Amygdala (tissue), 56 donors: ENCODE measurements at regions not wholly inside any gene's neighbourhood (a gene's known extent, or its start where the extent isn't known, plus 50 kb on each side); places are given as distances from the start of the nearest gene placed in this dataset.

Experiments
- DNase-seq, 56 donors: peaks; one replicate each; lab custom pipeline; 2025; lab: John Stamatoyannopoulos, UW

GRCh38 chr2:41890341-41890740 is 157.5 kb upstream of the PKDCC start:
- DNase-seq: no peak

GRCh38 chr2:41892476-41892875 is 155.3 kb upstream of the PKDCC start:
- DNase-seq: no peak

- DNase-seq: no peak
Observed at GRCh38 chr2:41894563-41895333, 153.1 kb upstream of the PKDCC start.

GRCh38 chr2:41895334-41895664 is 152.5 kb upstream of the PKDCC start:
- DNase-seq: no peak

- no peak for DNase-seq
Observed at GRCh38 chr2:41896186-41896846, 151.5 kb upstream of the PKDCC start.

- DNase-seq: no peak
Observed at GRCh38 chr2:41899189-41899588, 148.6 kb upstream of the PKDCC start.

GRCh38 chr2:41900101-41900577 is 147.7 kb upstream of the PKDCC start:
- DNase-seq: no peak

GRCh38 chr2:41902897-41903296 is 144.9 kb upstream of the PKDCC start:
- no peak for DNase-seq

- no peak for DNase-seq
Observed at GRCh38 chr2:41903474-41904135, 144.2 kb upstream of the PKDCC start.

GRCh38 chr2:41904459-41904858 is 143.4 kb upstream of the PKDCC start:
- DNase-seq: no peak

GRCh38 chr2:41905597-41906337 is 142.1 kb upstream of the PKDCC start:
- no peak for DNase-seq

GRCh38 chr2:41906338-41906725 is 141.5 kb upstream of the PKDCC start:
- DNase-seq: no peak

GRCh38 chr2:41907141-41907540 is 140.7 kb upstream of the PKDCC start:
- DNase-seq: no peak

GRCh38 chr2:41907771-41908207 is 140.0 kb upstream of the PKDCC start:
- no peak for DNase-seq

- DNase-seq: no peak
Observed at GRCh38 chr2:41908349-41908748, 139.5 kb upstream of the PKDCC start.

- DNase-seq: no peak
Observed at GRCh38 chr2:41909584-41909983, 138.2 kb upstream of the PKDCC start.

- no peak for DNase-seq
Observed at GRCh38 chr2:41910126-41910525, 137.7 kb upstream of the PKDCC start.

- no peak for DNase-seq
Observed at GRCh38 chr2:41911033-41911432, 136.8 kb upstream of the PKDCC start.

GRCh38 chr2:41912337-41912736 is 135.5 kb upstream of the PKDCC start:
- DNase-seq: no peak

- DNase-seq: no peak
Observed at GRCh38 chr2:41912776-41913175, 135.0 kb upstream of the PKDCC start.

- no peak for DNase-seq
Observed at GRCh38 chr2:41913311-41913710, 134.5 kb upstream of the PKDCC start.
